Upper lobe of left lung (tissue), 6 donors: ENCODE measurements at regions not wholly inside any gene's neighbourhood (a gene's known extent, or its start where the extent isn't known, plus 50 kb on each side); places are given as distances from the start of the nearest gene placed in this dataset.

Source experiments
- ATAC-seq, 2 donors: fragments of 200-7000 bp; cut with Tn5 transposase; one replicate each; pipeline ENCODE4 v1.9.1; 2022; ENCODE audit warnings: mild to moderate bottlenecking in 2 of 2, moderate library complexity in 2 of 2; ENCODE audit not compliant: low FRiP score in 2 of 2
- DNase-seq, 2 donors: peaks; one replicate each; pipeline ENCODE4 v3.0.0-alpha.2; 2019 to 2020
- H3K27ac ChIP-seq, 4 donors: fragments of 200-600 bp; sonication (generic); one replicate each; pipeline ENCODE4 v1.5.1; 2016 to 2019
- H3K27me3 ChIP-seq, 4 donors: fragments of 200-600 bp; sonication (generic); one replicate each; pipeline ENCODE4 v1.5.1; 2017 to 2019
- H3K36me3 ChIP-seq, 4 donors: fragments of 200-600 bp; sonication (generic); one replicate each; pipeline ENCODE4 v1.5.1; 2016 to 2019
- H3K4me1 ChIP-seq, 4 donors: fragments of 200-600 bp; sonication (generic); one replicate each; pipeline ENCODE4 v1.5.1; 2018 to 2019
- H3K4me3 ChIP-seq, 4 donors: fragments of 200-600 bp; sonication (generic); one replicate each; pipeline ENCODE4 v1.5.1; 2017 to 2019; ENCODE audit warnings: mild to moderate bottlenecking in 2 of 4, moderate library complexity in 1 of 4
- H3K9me3 ChIP-seq, 4 donors: fragments of 200-600 bp; sonication (generic); one replicate each; pipeline ENCODE4 v1.5.1; 2018 to 2019
- CTCF ChIP-seq, 6 experiments: fragments of 450-650 bp in 4 of 6; fragments of 200-600 bp in 2 of 6; sonication (generic) in 2 of 6; IDR thresholded peaks; one replicate each; pipeline ENCODE4 v1.5.1; 2016 to 2019; ENCODE audit warnings: antibody characterized with exemption in 6 of 6
- EP300 ChIP-seq, 4 donors: sonication (generic); formaldehyde crosslinking; IDR thresholded peaks; one replicate each; pipeline ENCODE4 v1.5.1; 2017; ENCODE audit warnings: antibody characterized with exemption in 4 of 4, control low read depth in 2 of 4
- POLR2A ChIP-seq, 4 donors: fragments of 450-650 bp; IDR thresholded peaks; one replicate each; pipeline ENCODE4 v1.5.1; 2016 to 2017; ENCODE audit warnings: antibody characterized with exemption in 4 of 4, mild to moderate bottlenecking in 2 of 4
- POLR2AphosphoS5 ChIP-seq, 2 donors: sonication (generic); formaldehyde crosslinking; IDR thresholded peaks; one replicate each; pipeline ENCODE4 v1.5.1; 2017; ENCODE audit warnings: antibody characterized with exemption in 2 of 2
- WGBS, 2 donors: methylation state at CpG; one replicate each; pipeline ENCODE4 v1.1.5; 2017 to 2018; 5-methylcytosine and 5-hydroxymethylcytosine counted together
- donor health status: DM: no; HTN: no; CAD: no; lungs with moderate emphysema.
- donor health status: DM: no; HTN: yes; CAD: no; lungs with severe emphysema.

GRCh38 chr15:91752081-91752785 lies 101.3 kb upstream of the SLCO3A1 start:
- Histone ChIP-seq H3K4me1 (no peaks in the 10 kb centered on the region), H3K9me3 (no peaks in the 10 kb centered on the region), H3K36me3 (no peaks in the 10 kb centered on the region), H3K27me3 (no peaks in the 10 kb centered on the region), H3K27ac (no peak overlapping the region), H3K4me3 (no peak overlapping the region)
- DNase-seq (no peak), ATAC-seq (no peak)
- TF ChIP-seq POLR2A (IDR thresholded peaks at IDR 0.05), result no peak
- 68 to 69% methylated on average over 8 of the region's 8 CpGs for WGBS, 2 donors

- H3K4me3 ChIP-seq, result no peak overlapping the region
- no peak overlapping the region for H3K27ac ChIP-seq
- DNase-seq, result no peak
- no peaks in the 10 kb centered on the region for H3K36me3 ChIP-seq
- H3K9me3 ChIP-seq, result no peaks in the 10 kb centered on the region
- TF ChIP-seq POLR2AphosphoS5 (IDR thresholded peaks at IDR 0.05) (no peak), CTCF (IDR thresholded peaks at IDR 0.05) (no peak), EP300 (IDR thresholded peaks at IDR 0.05) (no peak), POLR2A (IDR thresholded peaks at IDR 0.05) (no peak)
- H3K4me1 ChIP-seq, result no peaks in the 10 kb centered on the region
- ATAC-seq, result no peak
- H3K27me3 ChIP-seq, result no peaks in the 10 kb centered on the region
- WGBS, 2 donors, result 98 to 100% methylated on average over 2 of the region's 2 CpGs
Measured at GRCh38 chr15:91759560-91759959, 93.9 kb upstream of the SLCO3A1 start.

GRCh38 chr15:91765660-91766059 lies 87.8 kb upstream of the SLCO3A1 start:
- 83 to 93% methylated on average over 3 of the region's 3 CpGs for WGBS, 2 donors
- no peak overlapping the region for H3K27ac ChIP-seq
- ATAC-seq (no peak), DNase-seq (no peak)
- no peaks in the 10 kb centered on the region for H3K36me3 ChIP-seq
- H3K4me3 ChIP-seq, result no peak overlapping the region
- H3K27me3 ChIP-seq, result no peaks in the 10 kb centered on the region
- no peaks in the 10 kb centered on the region for H3K4me1 ChIP-seq
- TF ChIP-seq CTCF (IDR thresholded peaks at IDR 0.05), result no peak
- TF ChIP-seq EP300 (IDR thresholded peaks at IDR 0.05), result no peak
- TF ChIP-seq POLR2A (IDR thresholded peaks at IDR 0.05), result no peak
- no peak for TF ChIP-seq POLR2AphosphoS5 (IDR thresholded peaks at IDR 0.05)
- H3K9me3 ChIP-seq, result no peaks in the 10 kb centered on the region

DNA sequence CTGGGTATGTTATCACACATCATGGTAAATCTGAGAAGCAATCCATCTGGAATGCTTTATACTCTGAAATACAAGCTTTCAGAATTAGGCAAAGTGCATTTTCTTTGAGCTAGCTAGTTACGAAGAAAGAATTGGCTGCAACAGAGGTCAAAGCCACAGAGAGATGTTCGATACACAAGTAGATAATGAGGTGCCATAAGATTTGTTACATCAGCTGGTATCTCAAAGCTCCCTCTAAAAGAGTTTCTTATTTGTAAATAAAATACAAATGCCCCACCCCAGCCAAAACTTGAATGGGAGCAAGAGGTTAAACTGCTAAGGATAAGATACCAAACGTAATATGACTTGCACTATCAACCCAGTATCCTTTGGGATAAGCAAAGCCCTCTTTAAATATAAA lies 84.0 kb upstream of the SLCO3A1 start:
- 57 to 60% methylated on average over 3 of the region's 3 CpGs for WGBS, 2 donors

GRCh38 chr15:91769894-91770293 lies 83.6 kb upstream of the SLCO3A1 start:
- Histone ChIP-seq H3K27me3 (no peaks in the 10 kb centered on the region), H3K4me1 (no peaks in the 10 kb centered on the region), H3K4me3 (no peak overlapping the region), H3K36me3 (no peaks in the 10 kb centered on the region), H3K27ac (no peak overlapping the region), H3K9me3 (no peaks in the 10 kb centered on the region)
- DNase-seq, result no peak
- WGBS, 2 donors, result 59 to 65% methylated on average over 8 of the region's 8 CpGs
- TF ChIP-seq POLR2A (IDR thresholded peaks at IDR 0.05) (no peak), EP300 (IDR thresholded peaks at IDR 0.05) (no peak), POLR2AphosphoS5 (IDR thresholded peaks at IDR 0.05) (no peak), CTCF (IDR thresholded peaks at IDR 0.05) (no peak)
- peak in 1 of 2 donors; percentile 24 for ATAC-seq

More for the DNA sequence above, 84.0 kb upstream of the SLCO3A1 start:
- TF ChIP-seq POLR2A (IDR thresholded peaks at IDR 0.05), result no peak
- TF ChIP-seq CTCF (IDR thresholded peaks at IDR 0.05), result no peak
- no peak for TF ChIP-seq POLR2AphosphoS5 (IDR thresholded peaks at IDR 0.05)
- no peak for TF ChIP-seq EP300 (IDR thresholded peaks at IDR 0.05)
- Histone ChIP-seq H3K9me3 (no peaks in the 10 kb centered on the region), H3K4me1 (no peaks in the 10 kb centered on the region), H3K27ac (no peak overlapping the region), H3K36me3 (no peaks in the 10 kb centered on the region), H3K27me3 (no peaks in the 10 kb centered on the region), H3K4me3 (no peak overlapping the region)
- ATAC-seq (no peak), DNase-seq (no peak)
